ENCODE measurements at regions not wholly inside any gene's neighbourhood (a gene's known extent, or its start where the extent isn't known, plus 50 kb on each side); places are given as distances from the start of the nearest gene placed in this dataset.

DNA sequence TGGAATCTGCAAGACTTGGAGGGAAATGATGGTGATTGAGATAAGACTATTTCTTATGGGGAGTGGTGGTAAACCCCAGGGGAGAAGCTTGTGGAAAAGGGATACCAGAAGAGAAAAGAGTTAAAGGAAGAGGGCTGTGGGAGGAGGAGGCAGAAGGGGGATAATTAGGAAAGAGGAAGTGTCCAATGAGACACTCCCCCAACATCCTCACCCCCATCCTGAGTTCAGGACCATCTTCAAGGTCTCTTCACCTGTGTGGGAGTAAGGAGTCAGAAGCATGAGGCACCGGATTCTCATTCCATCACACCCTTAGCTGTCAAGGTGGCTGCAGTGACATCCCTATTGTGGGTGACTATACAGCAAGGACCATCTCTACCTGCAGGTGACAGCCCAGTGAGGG, 106.6 kb upstream of the POC5 start:
- TF ChIP-seq, protein P1, sequence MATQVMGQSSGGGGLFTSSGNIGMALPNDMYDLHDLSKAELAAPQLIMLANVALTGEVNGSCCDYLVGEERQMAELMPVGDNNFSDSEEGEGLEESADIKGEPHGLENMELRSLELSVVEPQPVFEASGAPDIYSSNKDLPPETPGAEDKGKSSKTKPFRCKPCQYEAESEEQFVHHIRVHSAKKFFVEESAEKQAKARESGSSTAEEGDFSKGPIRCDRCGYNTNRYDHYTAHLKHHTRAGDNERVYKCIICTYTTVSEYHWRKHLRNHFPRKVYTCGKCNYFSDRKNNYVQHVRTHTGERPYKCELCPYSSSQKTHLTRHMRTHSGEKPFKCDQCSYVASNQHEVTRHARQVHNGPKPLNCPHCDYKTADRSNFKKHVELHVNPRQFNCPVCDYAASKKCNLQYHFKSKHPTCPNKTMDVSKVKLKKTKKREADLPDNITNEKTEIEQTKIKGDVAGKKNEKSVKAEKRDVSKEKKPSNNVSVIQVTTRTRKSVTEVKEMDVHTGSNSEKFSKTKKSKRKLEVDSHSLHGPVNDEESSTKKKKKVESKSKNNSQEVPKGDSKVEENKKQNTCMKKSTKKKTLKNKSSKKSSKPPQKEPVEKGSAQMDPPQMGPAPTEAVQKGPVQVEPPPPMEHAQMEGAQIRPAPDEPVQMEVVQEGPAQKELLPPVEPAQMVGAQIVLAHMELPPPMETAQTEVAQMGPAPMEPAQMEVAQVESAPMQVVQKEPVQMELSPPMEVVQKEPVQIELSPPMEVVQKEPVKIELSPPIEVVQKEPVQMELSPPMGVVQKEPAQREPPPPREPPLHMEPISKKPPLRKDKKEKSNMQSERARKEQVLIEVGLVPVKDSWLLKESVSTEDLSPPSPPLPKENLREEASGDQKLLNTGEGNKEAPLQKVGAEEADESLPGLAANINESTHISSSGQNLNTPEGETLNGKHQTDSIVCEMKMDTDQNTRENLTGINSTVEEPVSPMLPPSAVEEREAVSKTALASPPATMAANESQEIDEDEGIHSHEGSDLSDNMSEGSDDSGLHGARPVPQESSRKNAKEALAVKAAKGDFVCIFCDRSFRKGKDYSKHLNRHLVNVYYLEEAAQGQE (IDR thresholded peaks at IDR 0.05; ENCODE audit: unreplicated experiment) = no peak
- TF ChIP-seq, protein P2, sequence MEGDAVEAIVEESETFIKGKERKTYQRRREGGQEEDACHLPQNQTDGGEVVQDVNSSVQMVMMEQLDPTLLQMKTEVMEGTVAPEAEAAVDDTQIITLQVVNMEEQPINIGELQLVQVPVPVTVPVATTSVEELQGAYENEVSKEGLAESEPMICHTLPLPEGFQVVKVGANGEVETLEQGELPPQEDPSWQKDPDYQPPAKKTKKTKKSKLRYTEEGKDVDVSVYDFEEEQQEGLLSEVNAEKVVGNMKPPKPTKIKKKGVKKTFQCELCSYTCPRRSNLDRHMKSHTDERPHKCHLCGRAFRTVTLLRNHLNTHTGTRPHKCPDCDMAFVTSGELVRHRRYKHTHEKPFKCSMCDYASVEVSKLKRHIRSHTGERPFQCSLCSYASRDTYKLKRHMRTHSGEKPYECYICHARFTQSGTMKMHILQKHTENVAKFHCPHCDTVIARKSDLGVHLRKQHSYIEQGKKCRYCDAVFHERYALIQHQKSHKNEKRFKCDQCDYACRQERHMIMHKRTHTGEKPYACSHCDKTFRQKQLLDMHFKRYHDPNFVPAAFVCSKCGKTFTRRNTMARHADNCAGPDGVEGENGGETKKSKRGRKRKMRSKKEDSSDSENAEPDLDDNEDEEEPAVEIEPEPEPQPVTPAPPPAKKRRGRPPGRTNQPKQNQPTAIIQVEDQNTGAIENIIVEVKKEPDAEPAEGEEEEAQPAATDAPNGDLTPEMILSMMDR (conservative IDR thresholded peaks at IDR 0.05; ENCODE audit: low read depth in 2 of 2) = no peak
- TF ChIP-seq JUNB (IDR thresholded peaks at IDR 0.05; ENCODE audit: unreplicated experiment) = no peak
- no peak for TF ChIP-seq POLR2AphosphoS5 (IDR thresholded peaks at IDR 0.05; ENCODE audit: low read depth)
- TF ChIP-seq, protein P3, sequence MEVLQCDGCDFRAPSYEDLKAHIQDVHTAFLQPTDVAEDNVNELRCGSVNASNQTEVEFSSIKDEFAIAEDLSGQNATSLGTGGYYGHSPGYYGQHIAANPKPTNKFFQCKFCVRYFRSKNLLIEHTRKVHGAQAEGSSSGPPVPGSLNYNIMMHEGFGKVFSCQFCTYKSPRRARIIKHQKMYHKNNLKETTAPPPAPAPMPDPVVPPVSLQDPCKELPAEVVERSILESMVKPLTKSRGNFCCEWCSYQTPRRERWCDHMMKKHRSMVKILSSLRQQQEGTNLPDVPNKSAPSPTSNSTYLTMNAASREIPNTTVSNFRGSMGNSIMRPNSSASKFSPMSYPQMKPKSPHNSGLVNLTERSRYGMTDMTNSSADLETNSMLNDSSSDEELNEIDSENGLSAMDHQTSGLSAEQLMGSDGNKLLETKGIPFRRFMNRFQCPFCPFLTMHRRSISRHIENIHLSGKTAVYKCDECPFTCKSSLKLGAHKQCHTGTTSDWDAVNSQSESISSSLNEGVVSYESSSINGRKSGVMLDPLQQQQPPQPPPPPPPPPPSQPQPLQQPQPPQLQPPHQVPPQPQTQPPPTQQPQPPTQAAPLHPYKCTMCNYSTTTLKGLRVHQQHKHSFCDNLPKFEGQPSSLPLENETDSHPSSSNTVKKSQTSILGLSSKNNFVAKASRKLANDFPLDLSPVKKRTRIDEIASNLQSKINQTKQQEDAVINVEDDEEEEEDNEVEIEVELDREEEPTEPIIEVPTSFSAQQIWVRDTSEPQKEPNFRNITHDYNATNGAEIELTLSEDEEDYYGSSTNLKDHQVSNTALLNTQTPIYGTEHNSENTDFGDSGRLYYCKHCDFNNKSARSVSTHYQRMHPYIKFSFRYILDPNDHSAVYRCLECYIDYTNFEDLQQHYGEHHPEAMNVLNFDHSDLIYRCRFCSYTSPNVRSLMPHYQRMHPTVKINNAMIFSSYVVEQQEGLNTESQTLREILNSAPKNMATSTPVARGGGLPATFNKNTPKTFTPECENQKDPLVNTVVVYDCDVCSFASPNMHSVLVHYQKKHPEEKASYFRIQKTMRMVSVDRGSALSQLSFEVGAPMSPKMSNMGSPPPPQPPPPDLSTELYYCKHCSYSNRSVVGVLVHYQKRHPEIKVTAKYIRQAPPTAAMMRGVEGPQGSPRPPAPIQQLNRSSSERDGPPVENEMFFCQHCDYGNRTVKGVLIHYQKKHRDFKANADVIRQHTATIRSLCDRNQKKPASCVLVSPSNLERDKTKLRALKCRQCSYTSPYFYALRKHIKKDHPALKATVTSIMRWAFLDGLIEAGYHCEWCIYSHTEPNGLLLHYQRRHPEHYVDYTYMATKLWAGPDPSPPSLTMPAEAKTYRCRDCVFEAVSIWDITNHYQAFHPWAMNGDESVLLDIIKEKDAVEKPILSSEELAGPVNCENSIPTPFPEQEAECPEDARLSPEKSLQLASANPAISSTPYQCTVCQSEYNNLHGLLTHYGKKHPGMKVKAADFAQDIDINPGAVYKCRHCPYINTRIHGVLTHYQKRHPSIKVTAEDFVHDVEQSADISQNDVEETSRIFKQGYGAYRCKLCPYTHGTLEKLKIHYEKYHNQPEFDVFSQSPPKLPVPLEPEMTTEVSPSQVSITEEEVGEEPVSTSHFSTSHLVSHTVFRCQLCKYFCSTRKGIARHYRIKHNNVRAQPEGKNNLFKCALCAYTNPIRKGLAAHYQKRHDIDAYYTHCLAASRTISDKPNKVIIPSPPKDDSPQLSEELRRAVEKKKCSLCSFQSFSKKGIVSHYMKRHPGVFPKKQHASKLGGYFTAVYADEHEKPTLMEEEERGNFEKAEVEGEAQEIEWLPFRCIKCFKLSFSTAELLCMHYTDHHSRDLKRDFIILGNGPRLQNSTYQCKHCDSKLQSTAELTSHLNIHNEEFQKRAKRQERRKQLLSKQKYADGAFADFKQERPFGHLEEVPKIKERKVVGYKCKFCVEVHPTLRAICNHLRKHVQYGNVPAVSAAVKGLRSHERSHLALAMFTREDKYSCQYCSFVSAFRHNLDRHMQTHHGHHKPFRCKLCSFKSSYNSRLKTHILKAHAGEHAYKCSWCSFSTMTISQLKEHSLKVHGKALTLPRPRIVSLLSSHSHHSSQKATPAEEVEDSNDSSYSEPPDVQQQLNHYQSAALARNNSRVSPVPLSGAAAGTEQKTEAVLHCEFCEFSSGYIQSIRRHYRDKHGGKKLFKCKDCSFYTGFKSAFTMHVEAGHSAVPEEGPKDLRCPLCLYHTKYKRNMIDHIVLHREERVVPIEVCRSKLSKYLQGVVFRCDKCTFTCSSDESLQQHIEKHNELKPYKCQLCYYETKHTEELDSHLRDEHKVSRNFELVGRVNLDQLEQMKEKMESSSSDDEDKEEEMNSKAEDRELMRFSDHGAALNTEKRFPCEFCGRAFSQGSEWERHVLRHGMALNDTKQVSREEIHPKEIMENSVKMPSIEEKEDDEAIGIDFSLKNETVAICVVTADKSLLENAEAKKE (CRISPR knock-in tag; IDR thresholded peaks at IDR 0.05) = no peak
- TF ChIP-seq ZNF331 (CRISPR knock-in tag; IDR thresholded peaks at IDR 0.05; ENCODE audit: low read depth) = no peak
- TF ChIP-seq EZH2 (IDR thresholded peaks at IDR 0.05; ENCODE audit: low read depth, unreplicated experiment) = no peak
